ENCODE measurements at regions not wholly inside any gene's neighbourhood (a gene's known extent, or its start where the extent isn't known, plus 50 kb on each side); places are given as distances from the start of the nearest gene placed in this dataset.

DNA sequence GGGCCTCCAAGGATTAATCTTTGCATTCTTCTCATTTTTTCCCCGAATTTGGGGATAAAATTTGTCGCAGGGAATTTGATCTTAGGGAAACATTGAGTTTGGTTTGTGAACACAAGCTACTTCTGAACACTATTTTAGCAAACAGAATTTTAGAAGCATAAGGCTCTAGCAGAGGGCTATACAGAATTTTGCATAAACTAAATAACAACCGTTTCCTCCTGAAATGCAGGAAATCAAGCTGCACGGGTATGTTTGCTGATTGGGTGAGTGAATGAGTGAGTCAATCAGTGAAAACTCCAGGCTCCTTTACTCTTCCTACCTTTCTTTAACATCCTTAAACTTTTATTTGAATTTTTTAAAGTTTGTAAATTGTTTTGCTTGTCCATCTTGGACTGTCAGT, 81.3 kb upstream of the GNAO1 start:
- no peak for DNase-seq (ENCODE audit: low read depth)
- H3K4me3 ChIP-seq (ENCODE audit: control insufficient read depth, low read depth, low read length) = no peak overlapping the region
- TF ChIP-seq, protein P1, sequence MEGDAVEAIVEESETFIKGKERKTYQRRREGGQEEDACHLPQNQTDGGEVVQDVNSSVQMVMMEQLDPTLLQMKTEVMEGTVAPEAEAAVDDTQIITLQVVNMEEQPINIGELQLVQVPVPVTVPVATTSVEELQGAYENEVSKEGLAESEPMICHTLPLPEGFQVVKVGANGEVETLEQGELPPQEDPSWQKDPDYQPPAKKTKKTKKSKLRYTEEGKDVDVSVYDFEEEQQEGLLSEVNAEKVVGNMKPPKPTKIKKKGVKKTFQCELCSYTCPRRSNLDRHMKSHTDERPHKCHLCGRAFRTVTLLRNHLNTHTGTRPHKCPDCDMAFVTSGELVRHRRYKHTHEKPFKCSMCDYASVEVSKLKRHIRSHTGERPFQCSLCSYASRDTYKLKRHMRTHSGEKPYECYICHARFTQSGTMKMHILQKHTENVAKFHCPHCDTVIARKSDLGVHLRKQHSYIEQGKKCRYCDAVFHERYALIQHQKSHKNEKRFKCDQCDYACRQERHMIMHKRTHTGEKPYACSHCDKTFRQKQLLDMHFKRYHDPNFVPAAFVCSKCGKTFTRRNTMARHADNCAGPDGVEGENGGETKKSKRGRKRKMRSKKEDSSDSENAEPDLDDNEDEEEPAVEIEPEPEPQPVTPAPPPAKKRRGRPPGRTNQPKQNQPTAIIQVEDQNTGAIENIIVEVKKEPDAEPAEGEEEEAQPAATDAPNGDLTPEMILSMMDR (conservative IDR thresholded peaks at IDR 0.05; ENCODE audit: control insufficient read depth, insufficient read depth, low read depth, low read length) = no peak

DNA sequence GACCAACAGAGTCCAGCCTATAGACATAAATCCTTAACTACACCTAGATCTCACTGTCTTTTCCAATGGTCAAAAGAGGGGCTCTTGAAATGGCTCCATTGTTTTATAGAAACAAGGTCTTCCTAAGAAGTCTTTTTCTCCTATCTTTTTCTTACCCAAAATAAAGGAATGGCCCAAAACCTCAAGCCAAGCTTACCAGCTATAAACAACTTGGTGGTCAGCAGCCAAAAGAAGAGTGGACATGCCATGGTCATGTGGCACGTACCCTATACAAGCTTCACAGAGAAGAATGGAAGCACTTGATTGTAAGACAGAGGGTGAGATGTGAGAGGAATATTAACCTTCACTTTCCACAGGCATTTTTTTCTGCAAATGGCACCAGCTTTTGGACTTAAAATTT, 82.1 kb upstream of the GNAO1 start:
- TF ChIP-seq, protein P1 (conservative IDR thresholded peaks at IDR 0.05; ENCODE audit: control insufficient read depth, insufficient read depth, low read depth, low read length) = no peak
- no peak overlapping the region for H3K4me3 ChIP-seq (ENCODE audit: control insufficient read depth, low read depth, low read length)
- DNase-seq (ENCODE audit: low read depth) = no peak

DNA sequence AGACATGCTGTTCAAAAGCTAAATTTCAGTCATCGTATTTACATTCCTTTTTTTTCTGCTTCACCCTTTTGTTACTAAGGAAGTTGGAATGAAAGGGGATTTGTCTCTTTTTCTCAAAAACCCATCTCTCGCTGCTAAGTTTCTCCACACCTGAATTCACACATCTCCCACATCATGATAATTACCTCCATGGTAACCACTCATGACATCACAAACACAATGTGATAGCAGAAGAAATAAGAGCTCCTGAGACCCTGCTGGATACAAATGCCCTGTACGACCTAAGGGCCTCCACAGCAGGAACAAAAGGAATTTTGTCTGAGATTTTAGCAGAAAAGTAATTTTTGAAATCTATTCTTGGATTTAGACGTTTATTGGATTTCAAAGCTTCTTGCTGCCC, 82.6 kb upstream of the GNAO1 start:
- TF ChIP-seq, protein P1 (conservative IDR thresholded peaks at IDR 0.05; ENCODE audit: control insufficient read depth, insufficient read depth, low read depth, low read length) = no peak
- no peak for DNase-seq (ENCODE audit: low read depth)
- no peak overlapping the region for H3K4me3 ChIP-seq (ENCODE audit: control insufficient read depth, low read depth, low read length)

DNA sequence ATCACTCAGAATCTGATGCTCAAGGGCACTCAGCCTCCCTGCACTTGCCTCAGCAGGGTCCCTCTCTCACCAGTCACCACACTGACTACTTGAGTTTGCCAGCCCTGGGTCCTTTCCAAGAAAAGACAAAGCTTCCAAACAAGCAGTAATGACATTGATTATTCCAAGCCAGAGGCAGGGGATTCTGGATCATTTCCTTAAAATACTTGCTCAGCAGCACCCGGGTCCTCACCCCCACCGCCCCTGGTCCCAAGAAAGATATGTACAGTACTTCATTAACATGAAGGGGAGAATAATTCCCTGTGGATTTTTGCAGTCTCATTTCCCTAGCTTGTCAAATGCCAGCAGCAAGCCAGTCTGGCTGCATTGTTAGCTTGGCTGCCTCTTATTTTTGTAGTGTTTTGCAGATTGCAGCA, 83.2 kb upstream of the GNAO1 start:
- no peak overlapping the region for H3K4me3 ChIP-seq (ENCODE audit: control insufficient read depth, low read depth, low read length)
- no peak for DNase-seq (ENCODE audit: low read depth)
- TF ChIP-seq, protein P1 (conservative IDR thresholded peaks at IDR 0.05; ENCODE audit: control insufficient read depth, insufficient read depth, low read depth, low read length) = no peak

DNA sequence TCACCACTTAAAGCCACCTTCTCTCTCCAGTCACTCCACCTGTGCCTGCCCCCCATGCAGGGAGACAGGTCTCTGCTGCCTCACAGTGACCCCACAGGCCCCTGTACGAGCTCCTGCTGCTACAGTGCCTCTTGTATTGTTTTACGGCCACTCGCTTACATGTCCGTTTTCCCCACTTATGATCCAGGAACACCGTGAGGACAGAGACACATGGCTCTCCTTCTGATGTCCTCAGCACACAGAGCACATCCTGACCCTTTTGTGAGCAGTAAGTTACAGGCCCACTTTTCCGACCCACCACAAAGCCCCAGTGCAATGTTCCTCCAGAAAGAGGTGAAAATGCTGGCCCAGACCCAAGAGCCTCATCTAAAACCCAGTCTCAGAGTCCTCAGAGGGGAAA, 84.8 kb upstream of the GNAO1 start:
- no peak overlapping the region for H3K4me3 ChIP-seq (ENCODE audit: control insufficient read depth, low read depth, low read length)
- TF ChIP-seq, protein P1 (conservative IDR thresholded peaks at IDR 0.05; ENCODE audit: control insufficient read depth, insufficient read depth, low read depth, low read length) = no peak
- DNase-seq (ENCODE audit: low read depth) = no peak

DNA sequence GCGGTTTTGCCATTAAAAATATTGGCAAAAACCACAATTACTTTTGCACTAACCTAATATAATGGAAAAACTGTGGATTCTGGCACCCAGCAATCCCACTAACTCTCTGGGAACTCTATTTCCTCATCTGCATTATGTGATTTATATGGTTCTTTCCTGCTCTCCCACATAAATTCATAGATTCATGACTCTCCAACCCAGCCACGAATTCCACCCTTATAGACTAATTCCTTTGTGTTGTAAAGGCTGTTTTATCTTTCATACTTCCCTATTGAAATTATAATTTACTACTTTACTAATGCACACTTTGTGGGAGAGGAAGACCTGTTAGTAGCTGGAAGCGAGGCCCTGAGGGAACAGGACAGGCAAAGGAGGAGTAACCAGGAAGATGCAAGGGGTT, 88.4 kb upstream of the GNAO1 start:
- no peak for DNase-seq (ENCODE audit: low read depth)
- H3K4me3 ChIP-seq (ENCODE audit: control insufficient read depth, low read depth, low read length) = no peak overlapping the region
- TF ChIP-seq, protein P1 (conservative IDR thresholded peaks at IDR 0.05; ENCODE audit: control insufficient read depth, insufficient read depth, low read depth, low read length) = no peak

DNA sequence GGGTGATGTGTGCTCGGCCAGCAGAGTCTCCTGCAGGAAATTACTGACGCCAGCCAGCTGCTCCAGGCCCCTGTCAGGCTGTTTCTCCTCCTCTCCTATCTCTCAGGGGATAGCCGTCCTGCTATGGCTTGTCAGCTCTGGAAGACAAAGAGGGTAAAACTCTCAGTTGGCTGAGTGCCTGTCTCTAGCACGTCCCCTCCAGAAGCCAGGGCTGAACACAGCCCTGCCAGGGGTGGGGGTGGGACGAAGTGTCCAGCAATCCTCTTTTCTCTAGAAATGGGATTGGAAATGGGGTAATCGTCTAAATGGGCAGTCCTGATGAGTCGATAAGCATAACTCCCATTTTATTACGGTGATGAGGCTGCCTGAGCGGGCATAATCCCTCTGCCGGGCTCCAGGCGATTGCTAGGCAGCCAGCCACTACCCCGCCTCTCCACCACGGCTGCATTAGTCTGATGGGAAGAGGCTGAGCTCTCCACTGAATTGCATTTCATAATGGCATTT, 89.1 kb upstream of the GNAO1 start:
- H3K4me3 ChIP-seq (ENCODE audit: control insufficient read depth, low read depth, low read length) = no peak overlapping the region
- TF ChIP-seq, protein P1 (conservative IDR thresholded peaks at IDR 0.05; ENCODE audit: control insufficient read depth, insufficient read depth, low read depth, low read length) = no peak
- no peak for DNase-seq (ENCODE audit: low read depth)

All from fibroblast of mammary gland (primary cell).